ENCODE measurements at regions not wholly inside any gene's neighbourhood (a gene's known extent, or its start where the extent isn't known, plus 50 kb on each side); places are given as distances from the start of the nearest gene placed in this dataset.

DNA sequence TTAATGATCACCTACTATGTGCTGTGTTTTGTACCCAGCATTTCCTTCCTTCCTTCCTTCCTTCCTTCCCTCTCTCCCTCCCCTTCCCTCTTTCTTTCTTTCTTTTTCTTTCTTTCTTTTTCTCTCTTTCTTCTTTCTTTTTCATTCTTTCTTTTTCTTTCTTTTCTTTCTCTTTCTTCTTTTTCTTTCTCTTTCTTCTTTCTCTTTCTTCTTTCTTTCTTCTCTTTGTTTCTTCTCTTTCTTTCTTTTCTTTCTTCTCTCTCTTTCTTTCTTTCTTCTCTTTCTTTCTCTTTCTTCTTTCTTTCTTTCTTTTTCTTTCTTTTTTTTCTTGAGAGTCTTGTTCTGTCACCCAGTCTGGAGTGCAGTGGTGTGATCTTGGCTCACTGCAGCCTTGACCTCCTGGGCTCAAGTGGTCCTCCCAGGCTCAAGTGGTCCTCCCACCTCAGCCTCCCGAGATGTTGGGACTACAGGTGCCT lies 165.7 kb upstream of the MVB12B start:
- H3K27me3 ChIP-seq, result no peaks in the 10 kb centered on the region
- no peak overlapping the region for H3K27ac ChIP-seq
- no peaks in the 10 kb centered on the region for H3K36me3 ChIP-seq
- TF ChIP-seq, protein P1, sequence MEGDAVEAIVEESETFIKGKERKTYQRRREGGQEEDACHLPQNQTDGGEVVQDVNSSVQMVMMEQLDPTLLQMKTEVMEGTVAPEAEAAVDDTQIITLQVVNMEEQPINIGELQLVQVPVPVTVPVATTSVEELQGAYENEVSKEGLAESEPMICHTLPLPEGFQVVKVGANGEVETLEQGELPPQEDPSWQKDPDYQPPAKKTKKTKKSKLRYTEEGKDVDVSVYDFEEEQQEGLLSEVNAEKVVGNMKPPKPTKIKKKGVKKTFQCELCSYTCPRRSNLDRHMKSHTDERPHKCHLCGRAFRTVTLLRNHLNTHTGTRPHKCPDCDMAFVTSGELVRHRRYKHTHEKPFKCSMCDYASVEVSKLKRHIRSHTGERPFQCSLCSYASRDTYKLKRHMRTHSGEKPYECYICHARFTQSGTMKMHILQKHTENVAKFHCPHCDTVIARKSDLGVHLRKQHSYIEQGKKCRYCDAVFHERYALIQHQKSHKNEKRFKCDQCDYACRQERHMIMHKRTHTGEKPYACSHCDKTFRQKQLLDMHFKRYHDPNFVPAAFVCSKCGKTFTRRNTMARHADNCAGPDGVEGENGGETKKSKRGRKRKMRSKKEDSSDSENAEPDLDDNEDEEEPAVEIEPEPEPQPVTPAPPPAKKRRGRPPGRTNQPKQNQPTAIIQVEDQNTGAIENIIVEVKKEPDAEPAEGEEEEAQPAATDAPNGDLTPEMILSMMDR (IDR thresholded peaks at IDR 0.05), result no peak
- TF ChIP-seq POLR2A (IDR thresholded peaks at IDR 0.05) (no peak), EP300 (IDR thresholded peaks at IDR 0.05) (no peak)
- no peaks in the 10 kb centered on the region for H3K9me3 ChIP-seq
- no peak for DNase-seq (ENCODE audit: low spot score in 2 of 2)
- 86 to 96% methylated on average over 1 of the region's 1 CpG for WGBS, 2 donors
- H3K4me3 ChIP-seq, result no peak overlapping the region
- H3K4me1 ChIP-seq, result no peaks in the 10 kb centered on the region

DNA sequence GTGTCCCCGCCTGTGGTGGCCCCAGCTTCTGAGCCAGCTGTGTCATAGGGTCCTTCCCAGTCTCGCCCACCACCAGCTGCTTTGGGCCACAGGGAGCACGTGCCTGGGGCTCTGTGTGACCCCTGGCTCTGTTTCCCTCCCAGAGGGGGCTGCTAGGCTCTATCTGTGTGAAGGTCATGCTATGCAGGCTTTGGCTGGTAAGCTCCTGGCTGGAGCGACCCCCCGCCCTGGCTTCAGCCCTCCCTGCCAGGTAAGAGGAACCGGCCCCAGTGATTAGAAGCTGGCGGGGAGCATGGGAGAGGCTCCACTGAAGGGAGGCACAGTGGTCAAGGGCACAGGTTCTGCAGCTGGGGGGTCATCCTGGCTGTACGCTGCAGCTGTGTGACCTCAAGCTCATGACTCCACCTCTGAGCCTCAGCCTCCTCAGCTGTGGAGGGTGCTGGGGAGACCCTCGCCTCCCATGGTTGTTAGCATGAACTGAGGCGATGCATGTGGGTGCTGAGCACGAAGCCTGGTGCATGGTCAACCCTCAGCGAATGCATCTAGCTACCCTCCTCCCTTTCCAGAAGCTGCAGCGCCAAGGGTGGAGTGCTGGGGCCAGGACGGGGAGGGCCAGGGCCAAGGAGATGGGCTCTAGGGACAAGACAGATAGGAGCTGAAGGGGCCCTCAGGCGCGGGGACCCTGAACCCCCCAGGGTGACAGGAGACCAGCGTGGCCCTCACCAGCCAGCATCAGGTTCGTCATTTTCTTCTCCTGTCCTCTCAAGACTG lies 163.8 kb upstream of the MVB12B start:
- no peak for DNase-seq (ENCODE audit: low spot score in 2 of 2)
- H3K27ac ChIP-seq, result no peak overlapping the region
- H3K36me3 ChIP-seq, result no peaks in the 10 kb centered on the region
- TF ChIP-seq, protein P1 (IDR thresholded peaks at IDR 0.05), result no peak
- TF ChIP-seq POLR2A (IDR thresholded peaks at IDR 0.05), result no peak
- no peak for TF ChIP-seq EP300 (IDR thresholded peaks at IDR 0.05)
- H3K9me3 ChIP-seq, result no peaks in the 10 kb centered on the region
- H3K4me1 ChIP-seq, result no peaks in the 10 kb centered on the region
- H3K27me3 ChIP-seq, result no peaks in the 10 kb centered on the region
- WGBS, 2 donors, result 86 to 90% methylated on average over 17 to 18 of the region's 18 CpGs
- no peak overlapping the region for H3K4me3 ChIP-seq

DNA sequence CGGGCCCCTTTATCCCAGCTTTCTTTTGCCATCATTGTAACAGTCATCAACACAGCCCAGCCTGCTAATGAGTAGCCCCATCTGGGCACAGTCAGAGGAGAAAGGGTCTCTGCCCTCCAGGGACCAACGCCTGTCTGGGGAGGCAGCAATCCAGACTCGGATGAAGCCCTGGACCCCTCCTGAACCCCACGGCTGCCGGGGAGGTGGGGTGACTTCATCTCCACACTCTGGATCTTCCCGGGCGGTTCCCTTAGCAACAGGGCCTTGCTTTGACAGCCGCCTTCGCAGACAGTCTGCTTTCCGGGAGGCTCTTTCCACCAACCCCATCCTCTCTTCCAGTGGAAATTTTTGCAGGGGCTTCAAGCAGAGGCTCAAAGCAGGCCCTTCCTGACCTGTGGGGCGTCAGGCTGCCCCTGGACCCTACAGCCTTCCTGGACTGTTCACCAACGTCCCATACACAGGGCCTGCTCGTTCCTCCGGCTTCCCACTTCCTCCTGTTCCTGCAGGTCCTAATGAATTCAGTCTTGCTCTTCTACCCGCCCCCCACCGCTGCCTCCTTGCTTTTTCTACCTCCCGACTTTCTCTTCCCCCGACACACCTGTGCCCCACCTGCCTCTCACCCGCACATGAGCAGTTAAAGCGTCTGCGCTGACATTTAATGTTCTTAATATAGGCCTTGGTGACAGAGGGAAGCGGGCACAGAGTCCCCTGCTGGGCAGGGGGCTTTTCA lies 161.7 kb upstream of the MVB12B start:
- H3K36me3 ChIP-seq, result no peaks in the 10 kb centered on the region
- no peaks in the 10 kb centered on the region for H3K27me3 ChIP-seq
- no peak for DNase-seq (ENCODE audit: low spot score in 2 of 2)
- no peak overlapping the region for H3K4me3 ChIP-seq
- no peak for TF ChIP-seq EP300 (IDR thresholded peaks at IDR 0.05)
- TF ChIP-seq, protein P1 (IDR thresholded peaks at IDR 0.05), result no peak
- no peak for TF ChIP-seq POLR2A (IDR thresholded peaks at IDR 0.05)
- H3K27ac ChIP-seq, result no peak overlapping the region
- H3K4me1 ChIP-seq, result no peaks in the 10 kb centered on the region
- no peaks in the 10 kb centered on the region for H3K9me3 ChIP-seq
- WGBS, 2 donors, result 64 to 77% methylated on average over 14 to 20 of the region's 22 CpGs

DNA sequence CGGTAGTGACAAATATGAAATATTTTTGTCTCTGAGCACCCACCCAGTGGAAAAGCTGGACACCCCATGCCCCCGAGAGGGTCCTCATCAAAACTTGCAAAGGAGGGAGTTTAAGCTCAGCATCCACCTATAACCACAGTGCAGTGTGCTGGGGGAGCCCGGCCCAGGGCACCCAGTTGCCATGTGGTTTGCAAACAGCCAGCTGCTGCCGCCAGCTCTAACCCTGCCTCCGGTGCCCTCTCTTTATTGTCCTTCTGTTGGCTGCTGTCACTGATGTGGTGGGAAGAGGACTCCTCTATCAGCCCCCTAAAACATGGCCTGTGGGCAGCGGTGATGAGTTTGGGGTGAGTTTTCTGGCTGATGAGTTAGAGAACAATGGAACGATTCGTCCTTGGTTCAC lies 160.9 kb upstream of the MVB12B start:
- WGBS, 2 donors, result 85 to 88% methylated on average over 8 of the region's 8 CpGs
- Histone ChIP-seq H3K9me3 (no peaks in the 10 kb centered on the region), H3K27ac (no peak overlapping the region), H3K4me3 (no peak overlapping the region), H3K27me3 (no peaks in the 10 kb centered on the region), H3K36me3 (no peaks in the 10 kb centered on the region), H3K4me1 (no peaks in the 10 kb centered on the region)
- TF ChIP-seq, protein P1 (IDR thresholded peaks at IDR 0.05), result no peak
- TF ChIP-seq POLR2A (IDR thresholded peaks at IDR 0.05) (no peak), EP300 (IDR thresholded peaks at IDR 0.05) (no peak)
- no peak for DNase-seq (ENCODE audit: low spot score in 2 of 2)

DNA sequence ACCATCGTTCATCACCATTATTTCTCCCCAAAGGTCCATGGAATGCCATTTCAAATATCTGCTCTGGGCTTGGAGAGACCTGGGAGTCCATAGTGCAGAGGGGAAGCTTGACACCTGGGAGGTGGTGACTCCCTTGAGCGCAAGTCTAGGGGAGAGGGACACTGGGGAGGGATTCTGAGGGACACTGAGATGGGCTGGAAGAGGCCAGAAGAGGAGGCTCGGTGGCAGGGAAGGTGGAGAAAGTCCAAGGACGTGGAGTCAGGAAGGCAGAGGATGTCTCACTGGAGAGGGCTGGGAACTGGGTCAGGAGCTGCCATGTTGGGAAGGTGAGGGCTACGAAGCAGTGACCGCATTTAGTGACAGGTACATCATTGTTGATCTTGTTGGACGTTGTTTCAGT lies 160.3 kb upstream of the MVB12B start:
- Histone ChIP-seq H3K27me3 (no peaks in the 10 kb centered on the region), H3K4me3 (no peak overlapping the region), H3K27ac (no peak overlapping the region), H3K4me1 (no peaks in the 10 kb centered on the region), H3K9me3 (no peaks in the 10 kb centered on the region), H3K36me3 (no peaks in the 10 kb centered on the region)
- no peak for DNase-seq (ENCODE audit: low spot score in 2 of 2)
- WGBS, 2 donors, result 84 to 88% methylated on average over 7 of the region's 7 CpGs
- TF ChIP-seq EP300 (IDR thresholded peaks at IDR 0.05) (no peak), POLR2A (IDR thresholded peaks at IDR 0.05) (no peak)
- TF ChIP-seq, protein P1 (IDR thresholded peaks at IDR 0.05), result no peak
